Right lobe of liver (tissue), 4 donors: ENCODE measurements at regions not wholly inside any gene's neighbourhood (a gene's known extent, or its start where the extent isn't known, plus 50 kb on each side); places are given as distances from the start of the nearest gene placed in this dataset.
"Not testable (repeated sequence)": the region's sequence is repeated elsewhere in the genome, so short reads cannot be mapped to it uniquely, and the experiment has no call there.

Experiments
- POLR2A ChIP-seq: fragments of 450-650 bp; IDR thresholded peaks from one replicate; pipeline ENCODE4 v1.6.1; 2017; ENCODE audit warnings: antibody characterized with exemption, mild to moderate bottlenecking
- TF ChIP-seq, protein P1 (sequence below), 4 donors: fragments of 200-600 bp in 3 of 4; fragments of 450-650 bp in 1 of 4; IDR thresholded peaks; one replicate each; pipeline versions ENCODE4 v1.5.1 to v1.8.0; 2016 to 2022; ENCODE audit warnings: antibody characterized with exemption in 4 of 4, mild to moderate bottlenecking in 2 of 4
- donor health status: DM: no; HTN: no; CAD: no.
- donor health status: DM: no; HTN: no; CAD: no.
- donor health status: DM: no; HTN: yes; CAD: no.

DNA sequence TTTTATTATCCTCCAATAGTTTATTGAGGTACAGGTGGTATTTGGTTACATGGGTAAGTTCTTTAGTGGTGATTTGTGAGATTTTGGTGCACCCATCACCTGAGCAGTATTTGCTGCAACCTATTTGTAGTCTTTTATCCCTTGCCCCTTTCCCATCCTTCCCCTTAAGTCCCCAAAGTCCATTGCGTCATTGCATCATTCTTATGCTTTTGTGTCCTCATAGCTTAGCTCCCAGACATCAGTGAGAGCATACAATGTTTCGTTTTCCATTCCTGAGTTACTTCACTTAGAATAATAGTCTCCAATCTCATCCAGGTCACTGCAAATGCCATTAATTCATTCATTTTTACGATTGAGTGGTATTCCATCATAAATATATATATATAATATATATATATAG, 229.9 kb upstream of the TFPI start:
- TF ChIP-seq, protein P1, sequence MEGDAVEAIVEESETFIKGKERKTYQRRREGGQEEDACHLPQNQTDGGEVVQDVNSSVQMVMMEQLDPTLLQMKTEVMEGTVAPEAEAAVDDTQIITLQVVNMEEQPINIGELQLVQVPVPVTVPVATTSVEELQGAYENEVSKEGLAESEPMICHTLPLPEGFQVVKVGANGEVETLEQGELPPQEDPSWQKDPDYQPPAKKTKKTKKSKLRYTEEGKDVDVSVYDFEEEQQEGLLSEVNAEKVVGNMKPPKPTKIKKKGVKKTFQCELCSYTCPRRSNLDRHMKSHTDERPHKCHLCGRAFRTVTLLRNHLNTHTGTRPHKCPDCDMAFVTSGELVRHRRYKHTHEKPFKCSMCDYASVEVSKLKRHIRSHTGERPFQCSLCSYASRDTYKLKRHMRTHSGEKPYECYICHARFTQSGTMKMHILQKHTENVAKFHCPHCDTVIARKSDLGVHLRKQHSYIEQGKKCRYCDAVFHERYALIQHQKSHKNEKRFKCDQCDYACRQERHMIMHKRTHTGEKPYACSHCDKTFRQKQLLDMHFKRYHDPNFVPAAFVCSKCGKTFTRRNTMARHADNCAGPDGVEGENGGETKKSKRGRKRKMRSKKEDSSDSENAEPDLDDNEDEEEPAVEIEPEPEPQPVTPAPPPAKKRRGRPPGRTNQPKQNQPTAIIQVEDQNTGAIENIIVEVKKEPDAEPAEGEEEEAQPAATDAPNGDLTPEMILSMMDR (IDR thresholded peaks at IDR 0.05), result not testable (repeated sequence)
- not testable (repeated sequence) for TF ChIP-seq POLR2A
